ENCODE measurements at regions not wholly inside any gene's neighbourhood (a gene's known extent, or its start where the extent isn't known, plus 50 kb on each side); places are given as distances from the start of the nearest gene placed in this dataset.

- TF ChIP-seq GATA2 (IDR thresholded peaks at IDR 0.05; ENCODE audit: low read depth, low read length) (no peak), GATA3 (IDR thresholded peaks at IDR 0.05; ENCODE audit: low read depth, low read length) (no peak)
These were observed 250.6 kb upstream of the KLF6 start for GRCh38 chr10:4035599-4035945.

All from SH-SY5Y (cell line).